Stimulated activated naive CD8-positive, alpha-beta T cell treated with anti-CD3 and anti-CD28 coated beads, Interleukin-15, Interleukin-2, amounts not matched to agents 100 ng/mL and 50 ng/mL, for 24 hours (primary cell): ENCODE measurements at regions not wholly inside any gene's neighbourhood (a gene's known extent, or its start where the extent isn't known, plus 50 kb on each side); places are given as distances from the start of the nearest gene placed in this dataset.

ENCODE experiments used
- H3K27ac Mint-ChIP-seq: one replicate; pipeline ENCODE4 v1.8.0; 2021; ENCODE audit warnings: mild to moderate bottlenecking, mixed read lengths
- H3K27me3 Mint-ChIP-seq: one replicate; pipeline ENCODE4 v1.8.0; 2021; ENCODE audit warnings: mixed read lengths
- H3K36me3 Mint-ChIP-seq: one replicate; pipeline ENCODE4 v1.8.0; 2021; ENCODE audit warnings: low read depth, mixed read lengths
- H3K4me1 Mint-ChIP-seq: one replicate; pipeline ENCODE4 v1.8.0; 2021; ENCODE audit warnings: low read depth, mixed read lengths
- H3K4me3 Mint-ChIP-seq: one replicate; pipeline ENCODE4 v1.8.0; 2021; ENCODE audit warnings: mild to moderate bottlenecking, mixed read lengths
- H3K9me3 Mint-ChIP-seq: one replicate; pipeline ENCODE4 v1.8.0; 2021; ENCODE audit warnings: mixed read lengths

- Mint-ChIP-seq H3K36me3 (no peaks in the 10 kb centered on the region), H3K9me3 (no peaks in the 10 kb centered on the region), H3K27me3 (no peaks in the 10 kb centered on the region), H3K27ac (no peak overlapping the region), H3K4me3 (no peak overlapping the region), H3K4me1 (no peaks in the 10 kb centered on the region)
Measured at GRCh38 chr7:155918720-155919390, 106.6 kb upstream of the SHH start.

GRCh38 chr7:155917836-155918430 lies 105.7 kb upstream of the SHH start:
- Mint-ChIP-seq H3K27me3 (no peaks in the 10 kb centered on the region), H3K27ac (no peak overlapping the region), H3K36me3 (no peaks in the 10 kb centered on the region), H3K9me3 (peaks cover 4% of the 10 kb centered on the region), H3K4me3 (no peak overlapping the region), H3K4me1 (no peaks in the 10 kb centered on the region)

- no peak overlapping the region for H3K27ac Mint-ChIP-seq
- no peak overlapping the region for H3K4me3 Mint-ChIP-seq
- H3K9me3 Mint-ChIP-seq = peaks cover 8% of the 10 kb centered on the region
- H3K27me3 Mint-ChIP-seq = no peaks in the 10 kb centered on the region
- no peaks in the 10 kb centered on the region for H3K36me3 Mint-ChIP-seq
- no peaks in the 10 kb centered on the region for H3K4me1 Mint-ChIP-seq
Measured at GRCh38 chr7:155916926-155917655, 104.8 kb upstream of the SHH start.

- H3K36me3 Mint-ChIP-seq = no peaks in the 10 kb centered on the region
- H3K4me1 Mint-ChIP-seq = no peaks in the 10 kb centered on the region
- no peaks in the 10 kb centered on the region for H3K27me3 Mint-ChIP-seq
- peaks cover 24% of the 10 kb centered on the region for H3K9me3 Mint-ChIP-seq
- no peak overlapping the region for H3K4me3 Mint-ChIP-seq
- no peak overlapping the region for H3K27ac Mint-ChIP-seq
Measured at GRCh38 chr7:155914341-155914740, 102.1 kb upstream of the SHH start.

- Mint-ChIP-seq H3K4me3 (no peak overlapping the region), H3K9me3 (peaks cover 24% of the 10 kb centered on the region), H3K4me1 (no peaks in the 10 kb centered on the region), H3K27me3 (no peaks in the 10 kb centered on the region), H3K36me3 (no peaks in the 10 kb centered on the region), H3K27ac (no peak overlapping the region)
Measured at GRCh38 chr7:155913719-155914118, 101.5 kb upstream of the SHH start.

GRCh38 chr7:155913291-155913690 lies 101.0 kb upstream of the SHH start:
- no peak overlapping the region for H3K27ac Mint-ChIP-seq
- no peaks in the 10 kb centered on the region for H3K4me1 Mint-ChIP-seq
- no peak overlapping the region for H3K4me3 Mint-ChIP-seq
- H3K27me3 Mint-ChIP-seq = no peaks in the 10 kb centered on the region
- no peaks in the 10 kb centered on the region for H3K36me3 Mint-ChIP-seq
- peaks cover 24% of the 10 kb centered on the region for H3K9me3 Mint-ChIP-seq

- no peaks in the 10 kb centered on the region for H3K27me3 Mint-ChIP-seq
- H3K4me3 Mint-ChIP-seq = no peak overlapping the region
- H3K9me3 Mint-ChIP-seq = peaks cover 24% of the 10 kb centered on the region
- no peaks in the 10 kb centered on the region for H3K36me3 Mint-ChIP-seq
- H3K27ac Mint-ChIP-seq = no peak overlapping the region
- no peaks in the 10 kb centered on the region for H3K4me1 Mint-ChIP-seq
Measured at GRCh38 chr7:155911471-155912105, 99.3 kb upstream of the SHH start.

- Mint-ChIP-seq H3K4me1 (no peaks in the 10 kb centered on the region), H3K27me3 (no peaks in the 10 kb centered on the region), H3K36me3 (no peaks in the 10 kb centered on the region)
Measured at GRCh38 chr7:155908385-155908784, 96.1 kb upstream of the SHH start.

GRCh38 chr7:155907450-155908200 lies 95.4 kb upstream of the SHH start:
- H3K4me1 Mint-ChIP-seq = no peaks in the 10 kb centered on the region
- H3K27me3 Mint-ChIP-seq = no peaks in the 10 kb centered on the region
- peaks cover 17% of the 10 kb centered on the region for H3K9me3 Mint-ChIP-seq

More at GRCh38 chr7:155908385-155908784, 96.1 kb upstream of the SHH start:
- H3K4me3 Mint-ChIP-seq = no peak overlapping the region
- H3K27ac Mint-ChIP-seq = no peak overlapping the region
- peaks cover 24% of the 10 kb centered on the region for H3K9me3 Mint-ChIP-seq

GRCh38 chr7:155901176-155901575 lies 88.9 kb upstream of the SHH start:
- no peak overlapping the region for H3K4me3 Mint-ChIP-seq
- no peaks in the 10 kb centered on the region for H3K4me1 Mint-ChIP-seq
- H3K36me3 Mint-ChIP-seq = no peaks in the 10 kb centered on the region
- no peaks in the 10 kb centered on the region for H3K9me3 Mint-ChIP-seq
- H3K27ac Mint-ChIP-seq = no peak overlapping the region
- no peaks in the 10 kb centered on the region for H3K27me3 Mint-ChIP-seq

More at GRCh38 chr7:155907450-155908200, 95.4 kb upstream of the SHH start:
- H3K4me3 Mint-ChIP-seq = no peak overlapping the region
- no peak overlapping the region for H3K27ac Mint-ChIP-seq
- no peaks in the 10 kb centered on the region for H3K36me3 Mint-ChIP-seq

GRCh38 chr7:155899596-155899995 lies 87.3 kb upstream of the SHH start:
- Mint-ChIP-seq H3K4me1 (no peaks in the 10 kb centered on the region), H3K27ac (no peak overlapping the region), H3K9me3 (no peaks in the 10 kb centered on the region), H3K36me3 (no peaks in the 10 kb centered on the region), H3K4me3 (no peak overlapping the region), H3K27me3 (peaks cover 1% of the 10 kb centered on the region)

- no peak overlapping the region for H3K27ac Mint-ChIP-seq
- no peaks in the 10 kb centered on the region for H3K36me3 Mint-ChIP-seq
- H3K9me3 Mint-ChIP-seq = no peaks in the 10 kb centered on the region
- no peaks in the 10 kb centered on the region for H3K4me1 Mint-ChIP-seq
- peaks cover 6% of the 10 kb centered on the region for H3K27me3 Mint-ChIP-seq
- H3K4me3 Mint-ChIP-seq = no peak overlapping the region
Measured at GRCh38 chr7:155897758-155898386, 85.6 kb upstream of the SHH start.

GRCh38 chr7:155896531-155897263 lies 84.4 kb upstream of the SHH start:
- Mint-ChIP-seq H3K27me3 (peaks cover 6% of the 10 kb centered on the region), H3K27ac (no peak overlapping the region), H3K4me1 (no peaks in the 10 kb centered on the region), H3K4me3 (no peak overlapping the region), H3K9me3 (no peaks in the 10 kb centered on the region), H3K36me3 (no peaks in the 10 kb centered on the region)

GRCh38 chr7:155893664-155894063 lies 81.4 kb upstream of the SHH start:
- Mint-ChIP-seq H3K27ac (no peak overlapping the region), H3K36me3 (no peaks in the 10 kb centered on the region), H3K4me3 (no peak overlapping the region), H3K9me3 (no peaks in the 10 kb centered on the region), H3K4me1 (no peaks in the 10 kb centered on the region), H3K27me3 (peaks cover 6% of the 10 kb centered on the region)
